Peyer's patch (tissue), 4 donors: ENCODE measurements at regions not wholly inside any gene's neighbourhood (a gene's known extent, or its start where the extent isn't known, plus 50 kb on each side); places are given as distances from the start of the nearest gene placed in this dataset.

Source experiments
- DNase-seq, 3 donors: peaks; one replicate each; pipeline ENCODE4 v3.0.0-alpha.2; 2017 to 2019
- H3K27ac ChIP-seq, 4 donors: fragments of 200-600 bp; sonication (generic); one replicate each; pipeline ENCODE4 v1.5.1; 2016 to 2019
- H3K27me3 ChIP-seq, 2 donors: fragments of 200-600 bp; sonication (generic); one replicate each; pipeline ENCODE4 v1.5.1; 2019
- H3K36me3 ChIP-seq, 3 donors: fragments of 200-600 bp; sonication (generic); one replicate each; pipeline ENCODE4 v1.5.1; 2016 to 2019
- H3K4me1 ChIP-seq, 4 donors: fragments of 200-600 bp; sonication (generic); one replicate each; pipeline ENCODE4 v1.5.1; 2016 to 2019
- H3K4me3 ChIP-seq, 4 donors: fragments of 200-600 bp; sonication (generic); 1 replicate in 3 of 4; 2 replicates in 1 of 4; pipeline ENCODE4 v1.5.1; 2016 to 2019; ENCODE audit warnings: mild to moderate bottlenecking in 1 of 4
- H3K9me3 ChIP-seq, 4 donors: fragments of 200-600 bp; sonication (generic); one replicate each; pipeline ENCODE4 v1.5.1; 2016 to 2019; ENCODE audit warnings: mild to moderate bottlenecking in 1 of 4
- POLR2A ChIP-seq, 2 donors: fragments of 450-650 bp; IDR thresholded peaks; one replicate each; pipeline ENCODE4 v1.5.1; 2017; ENCODE audit warnings: antibody characterized with exemption in 2 of 2, mild to moderate bottlenecking in 2 of 2, moderate library complexity in 2 of 2
- TF ChIP-seq, protein P1 (sequence below), 6 experiments: fragments of 450-650 bp in 4 of 6; fragments of 200-600 bp in 2 of 6; sonication (generic) in 1 of 6; IDR thresholded peaks; one replicate each; pipeline ENCODE4 v1.5.1; 2017 to 2019; ENCODE audit warnings: antibody characterized with exemption in 6 of 6, mild to moderate bottlenecking in 3 of 6, moderate library complexity in 1 of 6

DNA sequence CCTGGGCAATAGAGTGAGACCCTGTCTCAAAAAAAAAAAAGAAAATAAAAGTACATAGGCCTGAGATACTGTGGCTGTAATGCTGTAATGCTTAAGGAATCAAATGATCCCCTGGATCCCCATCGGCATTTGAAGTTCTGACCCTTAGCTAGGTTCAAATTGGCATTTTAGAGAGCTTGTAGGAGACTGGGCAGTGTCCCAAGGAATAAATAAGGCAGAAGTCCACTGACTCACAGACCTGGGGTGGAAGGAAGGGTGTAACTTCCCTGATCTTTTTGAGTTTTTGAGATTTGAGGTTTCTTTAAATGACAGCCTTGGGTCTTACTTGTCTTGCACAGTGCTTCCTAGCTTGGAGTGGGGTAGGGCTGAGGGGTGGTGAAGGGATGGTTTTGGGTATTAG lies 553.7 kb downstream of the SLC4A3 start:
- Histone ChIP-seq H3K36me3 (no peaks in the 10 kb centered on the region), H3K4me3 (no peak overlapping the region), H3K4me1 (no peaks in the 10 kb centered on the region), H3K9me3 (no peaks in the 10 kb centered on the region), H3K27ac (no peak overlapping the region), H3K27me3 (no peaks in the 10 kb centered on the region)
- DNase-seq, result no peak
- no peak for TF ChIP-seq POLR2A (IDR thresholded peaks at IDR 0.05)
- TF ChIP-seq, protein P1, sequence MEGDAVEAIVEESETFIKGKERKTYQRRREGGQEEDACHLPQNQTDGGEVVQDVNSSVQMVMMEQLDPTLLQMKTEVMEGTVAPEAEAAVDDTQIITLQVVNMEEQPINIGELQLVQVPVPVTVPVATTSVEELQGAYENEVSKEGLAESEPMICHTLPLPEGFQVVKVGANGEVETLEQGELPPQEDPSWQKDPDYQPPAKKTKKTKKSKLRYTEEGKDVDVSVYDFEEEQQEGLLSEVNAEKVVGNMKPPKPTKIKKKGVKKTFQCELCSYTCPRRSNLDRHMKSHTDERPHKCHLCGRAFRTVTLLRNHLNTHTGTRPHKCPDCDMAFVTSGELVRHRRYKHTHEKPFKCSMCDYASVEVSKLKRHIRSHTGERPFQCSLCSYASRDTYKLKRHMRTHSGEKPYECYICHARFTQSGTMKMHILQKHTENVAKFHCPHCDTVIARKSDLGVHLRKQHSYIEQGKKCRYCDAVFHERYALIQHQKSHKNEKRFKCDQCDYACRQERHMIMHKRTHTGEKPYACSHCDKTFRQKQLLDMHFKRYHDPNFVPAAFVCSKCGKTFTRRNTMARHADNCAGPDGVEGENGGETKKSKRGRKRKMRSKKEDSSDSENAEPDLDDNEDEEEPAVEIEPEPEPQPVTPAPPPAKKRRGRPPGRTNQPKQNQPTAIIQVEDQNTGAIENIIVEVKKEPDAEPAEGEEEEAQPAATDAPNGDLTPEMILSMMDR (IDR thresholded peaks at IDR 0.05), result no peak

- TF ChIP-seq POLR2A (IDR thresholded peaks at IDR 0.05), result no peak
- TF ChIP-seq, protein P1 (IDR thresholded peaks at IDR 0.05), result no peak
- no peaks in the 10 kb centered on the region for H3K36me3 ChIP-seq
- no peaks in the 10 kb centered on the region for H3K9me3 ChIP-seq
Observed at GRCh38 chr2:220182790-220183189, 555.4 kb downstream of the SLC4A3 start.

DNA sequence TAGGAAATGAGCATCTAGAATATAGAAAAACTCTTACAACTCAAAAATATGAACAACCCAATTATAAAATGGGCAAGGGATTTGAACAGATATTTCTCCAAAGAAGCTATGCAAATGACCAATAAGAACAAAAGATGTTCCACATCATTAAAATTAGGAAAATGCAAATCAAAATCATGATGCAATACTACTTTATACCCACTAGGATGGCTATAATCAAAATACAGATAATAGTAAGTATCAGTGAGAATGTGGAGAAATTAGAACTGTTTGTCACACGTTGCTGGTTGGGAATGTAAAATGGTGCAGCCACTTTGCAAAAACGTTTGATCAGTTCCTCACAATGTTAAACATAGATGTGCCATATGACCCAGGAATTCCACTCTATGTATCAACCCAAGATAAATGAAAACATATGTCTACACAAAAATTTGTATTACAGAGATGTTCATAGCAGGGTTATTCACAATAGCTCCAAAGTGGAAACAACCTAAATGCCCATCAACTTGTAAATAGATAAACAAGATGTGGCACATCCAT lies 558.4 kb downstream of the SLC4A3 start:
- Histone ChIP-seq H3K9me3 (no peaks in the 10 kb centered on the region), H3K27ac (no peak overlapping the region), H3K4me3 (no peak overlapping the region), H3K27me3 (no peaks in the 10 kb centered on the region), H3K36me3 (no peaks in the 10 kb centered on the region), H3K4me1 (no peaks in the 10 kb centered on the region)
- DNase-seq, result no peak
- TF ChIP-seq, protein P1 (IDR thresholded peaks at IDR 0.05), result no peak
- TF ChIP-seq POLR2A (IDR thresholded peaks at IDR 0.05), result no peak

More at GRCh38 chr2:220182790-220183189, 555.4 kb downstream of the SLC4A3 start:
- no peak overlapping the region for H3K4me3 ChIP-seq
- no peaks in the 10 kb centered on the region for H3K27me3 ChIP-seq
- DNase-seq, result no peak
- H3K4me1 ChIP-seq, result no peaks in the 10 kb centered on the region
- no peak overlapping the region for H3K27ac ChIP-seq

DNA sequence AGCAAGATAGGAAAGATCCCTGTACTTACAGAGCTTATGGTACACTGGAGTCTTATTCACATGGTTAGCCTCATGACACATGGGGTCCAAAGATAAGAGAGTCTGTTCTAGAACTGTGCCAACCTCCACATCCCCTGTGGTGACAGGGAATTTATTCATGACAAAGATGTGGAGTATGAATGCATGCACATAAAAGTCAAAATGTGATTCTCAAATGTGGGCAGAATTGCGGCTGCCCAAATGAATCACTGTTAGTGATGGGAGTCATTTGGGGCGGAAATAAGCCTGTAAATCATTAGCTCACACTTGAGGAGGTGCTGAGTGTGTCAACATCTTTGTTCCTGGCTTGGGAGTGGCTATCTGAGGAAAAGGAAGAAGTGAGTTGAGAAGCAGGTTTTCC lies 560.6 kb downstream of the SLC4A3 start:
- Histone ChIP-seq H3K9me3 (no peaks in the 10 kb centered on the region), H3K27ac (no peak overlapping the region), H3K27me3 (no peaks in the 10 kb centered on the region), H3K4me3 (no peak overlapping the region), H3K36me3 (no peaks in the 10 kb centered on the region), H3K4me1 (no peaks in the 10 kb centered on the region)
- no peak for DNase-seq
- no peak for TF ChIP-seq POLR2A (IDR thresholded peaks at IDR 0.05)
- TF ChIP-seq, protein P1 (IDR thresholded peaks at IDR 0.05), result no peak

DNA sequence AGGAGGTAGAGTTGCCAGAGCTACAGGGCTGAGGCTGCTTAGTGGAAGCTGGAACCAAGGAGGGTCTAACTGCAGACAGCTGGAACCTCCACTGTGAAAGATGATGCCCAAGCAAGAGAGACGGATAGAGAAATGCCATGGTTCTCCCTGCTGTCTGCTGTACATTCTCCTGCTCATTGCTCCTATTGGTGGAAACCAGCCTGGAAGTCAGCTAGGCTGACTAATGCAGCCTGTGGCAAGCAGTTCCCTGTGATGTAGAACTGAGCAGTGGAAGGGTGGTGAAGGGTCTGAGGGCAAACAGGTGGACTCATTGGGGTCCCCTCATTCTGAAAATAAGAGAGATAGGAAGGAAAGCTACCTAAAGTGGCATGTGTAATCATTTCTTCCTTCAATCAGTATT lies 563.6 kb downstream of the SLC4A3 start:
- no peaks in the 10 kb centered on the region for H3K4me1 ChIP-seq
- no peaks in the 10 kb centered on the region for H3K36me3 ChIP-seq
- no peak overlapping the region for H3K4me3 ChIP-seq
- H3K9me3 ChIP-seq, result no peaks in the 10 kb centered on the region
- no peak for DNase-seq
- no peak overlapping the region for H3K27ac ChIP-seq
- TF ChIP-seq, protein P1 (IDR thresholded peaks at IDR 0.05), result no peak
- TF ChIP-seq POLR2A (IDR thresholded peaks at IDR 0.05), result no peak
- H3K27me3 ChIP-seq, result no peaks in the 10 kb centered on the region

DNA sequence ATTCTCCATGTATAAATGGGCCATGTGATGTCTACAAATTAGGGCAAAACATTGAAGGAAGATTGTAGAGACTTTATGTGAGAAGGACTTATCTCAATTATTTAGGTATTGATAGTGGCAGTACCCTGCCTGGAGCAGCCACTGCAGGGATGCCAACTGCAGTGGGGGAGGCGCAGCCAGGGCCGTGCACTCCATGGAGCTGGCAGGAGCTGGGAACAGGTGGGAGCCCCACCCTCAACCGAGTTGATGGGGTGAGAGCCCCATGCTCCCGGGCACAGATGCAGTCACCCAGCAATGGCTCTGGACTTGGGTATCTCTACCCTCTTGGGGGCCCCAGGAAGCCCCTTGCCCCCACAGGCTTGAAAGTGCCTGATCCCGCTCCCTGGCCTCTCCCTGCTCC lies 564.3 kb downstream of the SLC4A3 start:
- Histone ChIP-seq H3K27me3 (no peaks in the 10 kb centered on the region), H3K4me3 (no peak overlapping the region), H3K9me3 (no peaks in the 10 kb centered on the region), H3K4me1 (no peaks in the 10 kb centered on the region), H3K36me3 (no peaks in the 10 kb centered on the region), H3K27ac (no peak overlapping the region)
- no peak for TF ChIP-seq POLR2A (IDR thresholded peaks at IDR 0.05)
- TF ChIP-seq, protein P1 (IDR thresholded peaks at IDR 0.05), result no peak
- DNase-seq, result no peak
